Epithelial cell of proximal tubule (primary cell): ENCODE measurements at regions not wholly inside any gene's neighbourhood (a gene's known extent, or its start where the extent isn't known, plus 50 kb on each side); places are given as distances from the start of the nearest gene placed in this dataset.

Experiments
- DNase-seq: peaks from one replicate; pipeline ENCODE4 v3.0.0-alpha.2; 2011; ENCODE audit warnings: low read depth
- H3K4me3 ChIP-seq: 2 replicates; pipeline ENCODE4 v1.5.1; 2011; ENCODE audit warnings: low read depth, mild to moderate bottlenecking, low read length
- CTCF ChIP-seq: conservative IDR thresholded peaks from 2 replicates; pipeline ENCODE4 v1.5.1; 2012; ENCODE audit warnings: low read depth, mild to moderate bottlenecking, low read length

- no peak for TF ChIP-seq CTCF
- no peak for DNase-seq
- no peak overlapping the region for H3K4me3 ChIP-seq
These were observed 283.0 kb downstream of the CXXC4 start for GRCh38 chr4:104211657-104212056.

DNA sequence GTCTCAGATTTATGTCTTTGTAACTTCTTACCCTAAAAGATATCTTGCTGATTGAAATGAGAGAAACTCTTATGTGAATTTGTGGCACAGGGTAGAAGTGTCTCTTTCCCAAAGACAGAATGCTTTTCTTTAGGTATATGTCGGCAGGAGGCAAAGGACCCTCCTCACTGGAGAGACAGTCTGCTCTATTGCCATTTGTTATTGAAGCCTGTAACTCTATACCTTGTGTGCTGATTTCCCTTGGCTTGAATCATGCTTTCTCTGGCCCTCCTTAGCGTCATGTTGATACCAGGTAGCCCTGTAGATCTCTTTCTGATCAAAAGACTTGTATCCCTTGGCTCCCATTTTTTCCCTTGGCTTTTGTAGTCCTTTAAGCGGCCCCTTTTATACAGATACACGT lies 284.3 kb downstream of the CXXC4 start:
- H3K4me3 ChIP-seq = no peak overlapping the region
- no peak for DNase-seq
- no peak for TF ChIP-seq CTCF

DNA sequence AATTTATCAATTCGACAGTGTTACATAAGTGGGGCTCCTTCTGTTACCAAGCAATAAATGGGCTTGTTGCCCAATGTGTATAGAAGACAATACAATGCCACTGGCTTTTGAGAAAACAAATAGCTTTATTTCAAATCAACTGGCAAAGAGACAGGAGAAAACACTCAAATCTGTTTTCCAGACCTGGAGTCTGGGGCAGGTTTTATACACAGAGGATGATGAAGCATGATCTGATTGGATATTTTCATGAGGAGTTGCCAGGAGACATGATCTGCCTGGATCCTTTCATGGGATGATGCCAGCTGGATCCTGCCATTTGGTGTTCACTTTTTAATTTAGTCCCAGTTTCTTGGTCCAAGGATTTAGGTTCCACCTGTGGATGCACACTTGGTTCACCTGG lies 287.9 kb downstream of the CXXC4 start:
- DNase-seq = no peak
- H3K4me3 ChIP-seq = no peak overlapping the region
- TF ChIP-seq CTCF = no peak

DNA sequence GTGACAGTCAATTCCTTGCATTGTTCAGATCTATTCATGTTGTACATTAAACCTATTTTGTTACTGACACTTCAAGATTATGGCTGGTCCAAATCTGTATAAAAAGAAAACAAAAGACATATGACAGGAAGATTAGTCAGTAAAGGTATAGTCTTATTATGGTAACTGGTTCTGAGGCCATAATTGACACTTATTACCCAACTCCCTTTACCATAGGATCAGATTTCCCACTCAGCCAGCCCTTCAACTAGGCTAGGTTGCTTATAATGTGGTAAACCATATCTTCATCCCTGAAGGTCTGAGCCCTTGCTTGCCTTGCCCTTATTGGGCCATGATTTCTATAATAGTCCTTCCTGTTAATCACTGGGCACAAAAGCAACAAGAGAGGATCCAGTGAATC lies 289.6 kb downstream of the CXXC4 start:
- H3K4me3 ChIP-seq = no peak overlapping the region
- DNase-seq = no peak
- no peak for TF ChIP-seq CTCF

DNA sequence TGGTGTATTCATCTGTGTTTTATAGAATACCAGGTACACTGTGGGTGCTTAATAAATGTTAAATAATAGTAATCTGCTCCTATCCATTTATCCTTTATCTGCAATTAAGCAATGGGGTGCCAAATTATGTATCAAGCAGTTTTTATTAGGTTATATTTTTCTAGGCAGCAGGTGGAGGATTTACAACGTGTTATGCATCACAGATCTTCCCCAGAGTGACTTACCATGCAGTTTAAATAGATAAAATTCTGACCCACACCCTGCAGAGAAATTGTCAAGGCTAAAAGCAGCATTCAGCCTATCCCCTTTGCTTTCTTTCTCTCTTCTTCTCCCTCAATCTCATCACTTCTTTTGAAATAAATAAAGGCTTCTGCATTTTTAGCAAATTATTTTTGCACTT lies 306.4 kb downstream of the CXXC4 start:
- DNase-seq = no peak
- H3K4me3 ChIP-seq = no peak overlapping the region
- TF ChIP-seq CTCF = no peak

- no peak for TF ChIP-seq CTCF
- H3K4me3 ChIP-seq = no peak overlapping the region
- no peak for DNase-seq
These were observed 325.3 kb downstream of the CXXC4 start for GRCh38 chr4:104169437-104169836.

GRCh38 chr4:104166749-104167148 lies 327.9 kb downstream of the CXXC4 start:
- H3K4me3 ChIP-seq = no peak overlapping the region
- no peak for TF ChIP-seq CTCF
- peak; percentile 9 for DNase-seq
